RPMI7951 (cell line): ENCODE measurements at regions not wholly inside any gene's neighbourhood (a gene's known extent, or its start where the extent isn't known, plus 50 kb on each side); places are given as distances from the start of the nearest gene placed in this dataset.

ENCODE experiments used
- DNase-seq: peaks from one replicate; pipeline ENCODE4 v3.0.0-alpha.2; 2012; ENCODE audit warnings: low read depth

DNA sequence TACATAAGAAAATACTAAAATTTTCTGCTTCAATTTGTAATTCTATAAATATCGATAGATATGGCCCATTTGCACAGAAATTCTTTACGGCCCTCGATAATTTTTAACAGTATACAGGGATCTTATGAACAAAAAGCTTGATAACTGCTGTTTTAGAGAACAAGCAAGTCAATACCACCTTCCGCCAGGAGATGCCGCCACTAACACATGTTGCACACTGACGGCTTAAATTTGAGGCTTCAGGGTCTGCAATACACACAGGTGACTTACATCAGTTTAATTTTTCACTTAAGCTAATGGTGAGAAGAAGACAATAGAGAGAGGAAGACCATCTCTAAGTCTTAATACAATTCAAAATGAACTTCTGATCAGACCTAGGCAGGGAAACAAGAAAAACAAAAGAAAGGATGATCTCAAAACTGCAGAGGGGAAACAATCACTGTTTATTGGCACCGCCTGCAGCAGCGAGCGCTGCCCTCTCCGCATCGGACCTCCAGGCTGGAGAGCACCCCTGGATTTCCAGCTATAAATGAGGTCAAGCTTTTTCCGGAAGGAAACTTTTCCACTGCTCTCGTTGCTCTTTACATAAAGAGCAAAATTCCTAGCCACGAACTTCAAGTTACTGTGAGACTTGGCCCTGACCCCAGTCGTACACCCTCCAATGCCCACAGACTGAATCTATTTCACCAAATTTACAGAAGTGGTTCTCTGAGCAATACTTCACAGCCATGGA, 53.9 kb downstream of the OTOR start:
- peak; percentile 51 for DNase-seq

DNA sequence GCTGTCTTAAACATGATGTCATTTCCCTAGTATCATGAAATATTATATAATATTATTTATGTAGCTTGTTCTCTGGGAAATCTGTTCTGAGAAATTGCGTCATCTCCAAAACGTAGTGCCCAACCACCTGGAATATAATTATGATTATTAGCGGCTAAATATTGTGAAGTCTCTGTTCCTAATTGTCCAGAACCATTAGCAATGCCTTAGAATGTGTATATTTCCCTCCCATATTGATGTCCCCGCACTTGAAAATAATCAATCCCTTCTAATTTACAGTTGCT, 54.4 kb downstream of the OTOR start:
- no peak for DNase-seq

DNA sequence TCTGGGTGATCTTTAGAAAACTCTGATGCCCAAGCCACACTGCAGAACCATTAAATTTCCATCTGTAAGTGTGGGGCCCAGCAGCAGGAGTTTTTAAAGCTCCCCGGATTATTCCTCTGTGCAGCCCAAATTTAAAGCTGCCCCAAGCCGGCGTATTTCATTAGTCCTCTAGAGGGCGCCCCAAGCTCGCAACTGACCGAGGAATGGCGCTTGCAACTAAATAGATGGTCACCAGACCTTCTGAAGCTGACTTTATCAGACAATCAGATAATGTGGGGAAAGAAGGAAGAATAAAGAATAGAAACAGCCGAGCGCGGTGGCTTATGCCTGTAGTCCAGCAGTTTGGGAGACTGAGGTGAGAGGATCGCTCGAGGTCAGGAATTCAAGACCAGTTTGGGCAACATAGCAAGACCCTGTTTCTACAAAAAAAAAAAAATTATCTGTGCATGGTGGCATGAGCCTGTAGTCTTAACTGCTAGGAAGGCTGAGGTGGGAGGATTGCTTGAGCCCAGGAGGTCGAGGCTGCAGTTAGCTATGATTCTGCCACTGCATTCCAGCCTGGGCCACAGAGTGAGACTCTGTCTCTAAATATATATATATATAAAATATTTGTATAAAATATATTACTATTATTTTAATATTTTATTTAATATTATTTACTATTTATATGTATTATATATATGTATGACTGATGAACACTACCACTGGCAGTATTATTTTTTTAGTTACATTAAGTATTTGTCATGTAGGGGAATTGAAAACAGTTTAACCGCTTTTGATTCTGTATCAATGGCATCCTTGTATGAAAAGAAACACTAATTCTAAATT, 56.0 kb downstream of the OTOR start:
- DNase-seq: peak; percentile 50

DNA sequence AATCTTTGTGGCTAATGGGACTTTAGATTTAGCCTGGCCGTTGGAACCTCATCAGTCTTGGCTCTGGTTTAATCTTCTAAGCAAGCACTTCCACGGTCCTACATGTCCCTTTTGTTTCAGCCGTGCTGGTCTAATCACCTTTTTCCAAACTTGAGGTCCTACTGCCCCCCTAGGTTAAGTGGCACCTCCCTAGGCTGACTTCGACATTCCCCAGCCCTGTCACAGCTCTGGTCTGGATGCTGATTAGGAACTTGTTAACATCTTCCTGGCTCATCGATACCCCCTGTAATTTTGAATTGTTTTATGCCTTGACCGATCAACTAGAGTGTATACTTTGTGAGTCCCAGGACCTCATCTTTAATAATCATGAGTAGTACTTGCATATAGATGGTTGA, 56.6 kb downstream of the OTOR start:
- no peak for DNase-seq

DNA sequence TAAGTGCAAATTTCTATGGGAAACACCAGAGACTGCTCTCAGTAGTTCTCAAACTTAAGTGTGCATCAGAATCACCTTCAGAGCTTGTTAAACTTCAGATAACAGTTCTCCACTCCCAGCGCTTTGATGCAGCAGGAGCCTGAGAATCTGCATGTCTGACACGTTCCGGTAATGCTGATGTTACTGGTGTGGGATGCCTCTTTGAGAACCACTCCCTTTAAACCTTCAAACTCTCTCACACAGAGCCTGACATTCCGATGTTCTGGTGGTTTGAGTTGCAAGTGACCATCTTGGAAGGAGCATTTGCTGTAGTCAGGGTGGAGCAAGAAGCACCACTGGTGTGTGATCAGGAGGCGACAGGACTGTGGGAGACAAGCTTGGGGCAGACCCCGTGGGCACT, 57.9 kb downstream of the OTOR start:
- no peak for DNase-seq

DNA sequence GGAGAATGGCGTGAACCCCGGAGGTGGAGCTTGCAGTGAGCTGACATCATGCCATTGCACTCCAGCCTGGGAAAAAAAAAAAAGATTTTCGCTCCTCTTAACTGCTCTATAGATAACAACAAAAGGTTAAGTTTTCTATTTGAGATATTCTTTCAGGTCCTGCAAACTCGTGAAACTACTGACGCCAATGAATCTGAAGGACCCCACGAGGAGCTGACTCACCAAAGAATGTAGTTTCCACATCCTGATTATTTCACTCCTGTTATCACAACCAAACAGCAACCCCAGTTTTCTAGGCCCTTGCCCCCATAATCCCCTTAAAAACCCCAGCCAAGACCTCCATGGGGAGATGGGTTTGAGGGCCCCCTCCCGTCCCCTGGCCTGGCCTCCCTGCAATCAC, 58.7 kb downstream of the OTOR start:
- no peak for DNase-seq

DNA sequence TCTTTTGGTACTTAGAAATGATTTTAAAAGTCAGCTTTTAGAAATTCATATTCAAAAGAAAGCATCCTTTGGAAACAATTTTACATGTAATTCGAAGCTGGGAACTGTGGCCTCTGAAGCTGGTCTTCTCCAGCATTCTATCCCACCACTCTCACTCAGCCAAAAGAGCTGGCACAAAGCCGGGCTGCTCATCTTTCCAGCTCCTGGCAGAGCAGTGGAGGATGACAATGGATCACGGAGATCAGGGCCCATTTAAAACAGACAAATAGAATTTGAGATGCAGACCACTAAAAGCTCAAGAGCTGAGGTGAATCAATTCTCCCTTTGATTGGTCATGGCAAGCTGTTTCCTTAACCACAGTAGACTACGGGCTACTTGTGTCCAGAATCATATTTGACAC, 60.6 kb downstream of the OTOR start:
- no peak for DNase-seq

DNA sequence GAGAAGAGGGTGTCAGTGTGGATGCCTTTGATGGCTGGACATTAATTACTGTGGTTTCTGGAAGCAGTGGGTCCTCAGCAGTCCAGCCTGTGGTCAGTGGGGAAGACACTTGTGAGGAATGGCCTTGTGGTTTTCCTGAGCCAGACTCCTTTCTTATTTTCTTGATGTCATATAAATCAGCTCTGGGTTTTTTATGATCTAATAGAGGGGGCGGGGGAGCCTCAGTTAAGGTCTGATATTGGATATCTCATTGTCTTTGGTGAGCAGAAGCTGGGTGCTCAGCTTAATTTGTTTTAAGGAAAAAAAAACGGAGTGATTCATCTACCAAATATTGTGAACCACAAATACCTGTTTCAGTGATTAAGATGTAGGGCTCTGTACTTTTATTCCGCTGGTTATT, 62.1 kb downstream of the OTOR start:
- no peak for DNase-seq

DNA sequence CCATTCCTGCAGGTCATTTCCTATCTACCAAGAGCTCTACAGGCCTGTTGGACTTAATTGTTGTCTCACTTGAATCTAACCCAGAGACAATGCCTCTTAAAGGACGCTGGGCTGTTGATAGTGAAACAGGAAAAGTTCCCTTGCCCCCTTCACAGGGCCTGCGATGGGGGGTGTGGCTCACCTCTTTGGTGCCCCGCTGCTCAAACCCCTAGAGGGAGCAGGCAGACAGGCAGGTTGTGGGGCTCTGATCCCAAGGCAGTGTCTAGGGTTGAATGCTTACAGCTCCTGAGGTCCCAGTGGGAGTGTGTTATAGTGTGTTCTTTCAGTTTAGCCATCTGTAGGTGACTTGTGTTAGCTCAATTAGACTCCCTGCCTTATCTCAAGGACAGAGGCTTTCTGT, 68.0 kb downstream of the OTOR start:
- no peak for DNase-seq

DNA sequence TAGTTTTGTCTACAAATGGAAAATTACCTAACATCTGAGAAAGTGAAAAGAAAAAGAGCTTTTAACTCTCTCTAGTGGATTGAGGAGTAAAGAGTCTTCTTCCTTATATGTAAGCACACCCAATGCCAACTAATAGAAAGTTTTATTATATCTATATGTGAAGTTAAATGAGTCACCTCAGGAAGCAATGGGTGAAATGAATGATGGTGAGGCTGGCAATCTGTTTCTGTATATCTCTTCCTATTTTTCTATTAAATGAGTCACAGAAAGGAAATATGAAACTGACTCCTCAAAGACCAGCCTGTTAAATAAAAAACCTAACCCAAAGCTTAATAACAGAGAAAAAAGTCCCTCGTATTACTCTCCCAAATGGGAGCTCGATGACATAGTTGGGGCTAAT, 71.3 kb downstream of the OTOR start:
- DNase-seq: no peak

DNA sequence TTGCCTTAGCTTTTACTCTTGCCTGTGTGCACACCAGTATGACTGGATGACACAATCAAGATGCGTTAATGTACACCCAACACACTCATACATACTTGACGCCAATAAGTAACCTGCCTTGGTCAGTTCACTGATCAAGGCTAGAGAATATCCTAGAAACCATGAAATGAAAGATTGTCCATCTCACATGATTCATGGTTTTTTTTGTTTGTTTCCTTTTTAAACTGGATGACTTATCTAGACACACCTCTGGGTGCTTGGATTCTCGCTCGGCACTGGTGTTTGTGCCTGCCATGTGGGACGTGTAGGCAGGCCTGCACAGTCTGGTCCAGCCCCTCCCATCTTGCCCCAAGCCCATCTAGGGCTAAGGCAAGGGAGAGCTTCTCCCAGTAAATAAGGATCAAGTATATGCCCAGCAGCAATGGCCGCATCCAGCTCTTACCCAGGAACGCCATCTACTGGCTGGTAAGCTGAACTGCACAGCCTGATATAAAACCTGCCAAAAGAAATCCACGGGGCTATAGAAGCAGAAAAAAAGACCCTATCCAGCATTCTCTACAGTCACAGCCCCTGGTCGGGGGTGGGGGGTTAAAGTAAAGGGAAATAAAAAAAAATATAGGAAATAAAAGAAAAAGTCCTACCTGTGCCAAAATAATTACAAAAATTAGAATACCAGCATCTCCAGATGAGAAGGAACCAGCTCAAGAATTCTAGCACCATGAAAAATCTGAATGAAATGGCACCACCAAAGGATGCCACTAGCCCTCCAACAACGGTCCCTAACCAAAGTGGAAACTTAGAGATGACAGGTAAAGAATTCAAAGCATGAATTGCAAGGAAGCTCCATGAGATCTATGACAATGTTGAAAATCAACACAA, 73.3 kb downstream of the OTOR start:
- peak; percentile 45 for DNase-seq

DNA sequence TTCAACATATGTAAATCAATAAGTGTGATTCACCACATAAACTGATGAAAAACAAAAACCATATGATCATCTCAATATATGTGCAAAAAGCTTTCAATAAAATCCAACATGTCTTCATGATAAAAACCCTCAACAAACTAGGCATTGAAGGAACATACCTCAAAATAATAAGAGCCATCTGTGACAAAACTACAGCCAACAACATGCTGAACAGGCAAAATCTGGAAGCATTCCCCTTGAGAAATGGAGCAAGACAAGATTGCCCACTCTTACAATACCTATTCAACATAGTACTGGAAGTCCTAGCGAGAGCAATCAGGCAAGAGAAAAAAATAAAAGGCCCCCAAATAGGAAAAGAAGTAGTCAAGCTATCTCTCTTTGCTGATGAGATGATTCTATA, 76.5 kb downstream of the OTOR start:
- no peak for DNase-seq

DNA sequence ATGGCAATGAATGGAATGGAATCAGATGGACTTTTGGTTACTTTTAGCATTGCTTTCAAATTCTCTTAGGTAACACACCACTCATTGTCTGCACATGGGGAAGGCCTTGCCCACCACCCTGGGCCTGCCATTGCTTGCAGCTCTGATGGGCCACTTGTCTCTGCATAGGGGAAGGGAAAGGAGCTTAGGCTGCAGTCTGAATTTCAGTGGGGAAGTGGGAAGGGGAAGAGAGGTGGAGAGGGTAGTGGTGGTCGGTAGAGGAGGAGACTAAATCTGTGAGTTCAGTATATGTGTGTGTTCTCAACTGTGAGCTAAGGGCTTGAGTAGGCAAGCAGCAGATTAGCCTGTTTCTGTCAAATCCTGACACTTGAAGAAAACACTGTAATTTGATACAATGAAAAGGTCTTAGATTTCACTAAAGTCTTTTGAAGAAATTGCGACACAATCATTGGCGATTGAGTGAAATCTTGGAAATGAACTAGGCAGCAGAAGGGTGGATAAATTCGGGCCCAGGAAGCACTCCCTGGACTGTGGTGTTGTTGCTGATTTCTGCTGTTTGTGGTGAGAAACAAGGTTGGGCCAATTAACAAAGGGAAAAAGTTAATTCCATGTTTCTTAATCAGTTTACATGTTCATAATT, 80.6 kb downstream of the OTOR start:
- no peak for DNase-seq

DNA sequence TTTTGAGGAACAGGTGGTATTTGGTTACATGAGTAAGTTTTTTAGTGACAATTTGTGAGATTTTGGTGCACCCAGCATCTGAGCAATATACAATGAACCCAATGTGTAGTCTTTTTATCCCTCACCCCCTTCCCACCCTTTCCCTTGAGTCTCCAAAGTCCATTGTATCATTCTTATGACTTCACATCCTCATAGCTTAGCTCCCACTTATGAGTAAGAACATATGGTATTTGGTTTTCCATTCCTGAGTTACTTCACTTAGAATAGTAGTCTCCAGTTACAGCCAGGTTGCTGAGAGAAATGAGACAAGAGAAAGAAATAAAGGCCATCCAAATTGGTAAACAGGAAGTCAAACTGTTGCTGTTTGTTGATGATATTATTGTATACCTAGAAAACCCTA, 87.5 kb downstream of the OTOR start:
- DNase-seq: peak; percentile 27

DNA sequence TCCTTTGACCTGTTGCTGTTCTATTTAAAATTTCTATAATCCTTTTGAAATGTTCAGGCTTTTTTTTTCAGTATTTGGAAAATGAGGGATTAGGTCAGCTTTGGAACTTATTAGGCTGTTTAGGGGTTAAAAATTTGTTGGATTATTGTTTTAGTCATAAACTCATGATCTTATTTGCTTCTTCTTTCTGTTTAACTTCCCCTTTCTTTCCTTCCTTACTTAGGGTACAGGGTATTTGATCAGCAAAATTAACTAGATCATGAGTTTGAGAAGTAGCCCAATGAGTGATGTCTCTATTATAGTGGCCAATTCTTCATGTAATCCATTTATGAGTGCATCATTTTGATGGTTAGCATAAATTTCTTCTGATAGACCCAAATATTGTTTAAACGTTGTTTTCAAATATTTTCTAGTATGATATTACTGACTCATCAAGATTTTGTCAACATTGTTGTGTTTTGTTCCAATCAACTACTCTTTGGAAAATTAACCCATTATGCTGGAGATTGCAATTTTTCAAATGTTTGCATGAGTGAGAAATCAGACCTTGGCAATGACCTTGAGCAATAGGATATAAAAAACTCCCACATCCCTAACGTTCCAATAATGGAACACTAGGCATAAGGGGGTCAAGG, 94.4 kb downstream of the OTOR start:
- no peak for DNase-seq

DNA sequence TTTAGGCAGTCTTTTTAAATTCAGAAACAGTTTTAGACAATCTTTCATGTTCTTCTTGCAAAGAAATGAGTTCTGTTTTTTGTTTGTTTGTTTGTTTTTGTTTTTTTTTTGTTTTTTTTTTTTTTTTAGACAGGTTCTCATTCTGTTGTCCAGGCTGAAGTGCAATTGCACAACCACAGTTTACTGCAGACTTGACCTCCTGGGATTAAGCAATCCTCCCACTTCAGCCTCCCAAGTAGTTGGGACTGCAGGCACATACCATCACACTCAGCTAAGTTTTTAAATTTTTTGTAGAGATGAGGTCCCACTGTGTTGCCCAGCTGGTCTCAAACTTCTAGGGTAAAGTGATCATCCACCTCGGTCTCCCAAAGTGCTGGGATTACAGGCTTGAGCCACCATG, 96.2 kb downstream of the OTOR start:
- no peak for DNase-seq

DNA sequence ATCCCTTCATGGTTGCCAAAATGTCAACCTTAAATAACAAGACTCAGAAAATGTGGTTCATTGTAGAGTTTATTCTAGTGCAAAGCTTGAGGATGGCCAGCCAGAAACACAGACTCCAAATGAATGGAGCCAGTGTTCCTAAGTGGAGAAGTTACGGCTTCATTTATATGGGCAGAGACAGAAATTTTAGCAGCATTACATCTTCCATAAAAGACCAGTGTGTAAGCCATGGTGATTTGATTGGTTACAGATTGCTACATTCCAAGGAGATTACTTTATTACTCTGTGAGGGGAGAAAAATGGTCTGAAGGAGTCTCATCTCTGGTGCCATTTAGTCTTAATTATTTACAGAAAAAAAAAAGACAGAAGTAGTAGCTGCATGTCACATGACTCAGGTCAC, 97.8 kb downstream of the OTOR start:
- peak; percentile 63 for DNase-seq

DNA sequence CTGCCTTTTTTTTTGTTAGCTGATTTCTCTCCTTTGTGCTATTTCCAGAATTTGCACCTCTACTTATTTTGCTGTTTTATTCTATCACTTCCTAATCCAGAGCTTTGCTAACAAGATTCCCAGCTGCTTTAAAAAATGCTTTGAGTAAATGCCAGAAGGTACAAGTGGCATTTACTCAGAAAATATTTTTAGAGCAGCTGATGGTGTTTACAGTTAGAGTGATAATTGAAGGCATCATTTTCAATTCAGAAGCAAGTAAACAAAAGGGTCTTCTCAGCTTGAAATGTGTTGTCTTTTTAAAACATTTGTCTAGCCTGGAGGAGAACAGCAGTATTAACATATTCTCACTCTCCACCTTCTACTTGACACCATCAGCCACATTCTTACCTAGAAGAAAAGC, 99.9 kb downstream of the OTOR start:
- DNase-seq: no peak

DNA sequence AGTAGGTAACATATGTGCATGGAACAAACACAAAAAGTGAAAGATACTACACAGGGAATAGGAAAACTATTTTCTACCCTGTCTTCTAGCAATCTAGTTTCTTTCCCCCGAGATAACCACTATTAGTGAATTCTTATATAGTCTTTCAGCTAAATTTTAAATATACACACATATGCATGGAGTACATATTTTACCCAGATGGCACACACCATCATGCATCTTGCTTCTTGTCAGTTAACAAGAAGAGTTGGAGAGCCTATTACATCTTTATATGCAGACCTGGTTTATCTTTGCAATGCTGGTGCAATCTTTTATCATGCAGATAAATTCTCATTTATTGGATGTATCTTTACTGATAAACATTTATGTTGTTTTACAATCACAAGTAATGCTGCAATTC, 100.4 kb downstream of the OTOR start:
- DNase-seq: no peak

DNA sequence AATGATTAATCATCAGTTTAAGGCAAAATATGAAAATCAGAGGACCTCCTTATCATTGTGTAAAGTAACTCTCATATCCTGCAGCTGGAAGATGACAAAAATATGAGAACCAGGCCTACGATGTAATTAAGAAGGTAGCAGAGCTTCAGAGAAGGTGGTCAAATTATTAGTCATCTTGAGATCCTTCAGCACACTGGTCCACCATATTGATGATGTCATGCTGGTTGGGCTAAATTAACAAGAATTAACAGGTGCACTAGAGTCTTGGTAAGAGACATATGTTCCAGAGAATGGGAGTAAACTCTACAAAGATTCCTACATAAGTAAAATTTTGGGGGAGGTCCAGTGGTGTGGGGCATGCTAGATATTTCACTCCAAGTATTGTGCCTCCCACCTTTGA, 112.8 kb downstream of the OTOR start:
- DNase-seq: no peak

DNA sequence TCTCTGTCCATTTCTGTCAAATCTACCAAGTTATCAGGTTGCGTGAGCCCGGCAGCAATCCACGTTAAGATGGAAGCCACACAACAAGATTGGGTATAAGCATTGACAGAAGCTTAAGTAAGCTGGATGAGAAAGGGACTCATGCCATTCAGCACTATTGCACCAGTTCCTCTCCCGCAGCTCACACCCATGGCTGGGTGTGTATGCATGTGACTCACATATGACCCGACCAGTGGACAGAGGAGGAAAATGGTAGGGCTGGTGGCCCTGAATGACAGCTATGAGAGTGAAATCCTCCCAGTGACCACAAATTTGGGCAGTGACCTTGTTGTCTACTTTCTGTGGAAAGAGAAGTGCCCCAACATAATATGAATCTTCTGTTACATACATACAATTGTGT, 113.5 kb downstream of the OTOR start:
- no peak for DNase-seq

DNA sequence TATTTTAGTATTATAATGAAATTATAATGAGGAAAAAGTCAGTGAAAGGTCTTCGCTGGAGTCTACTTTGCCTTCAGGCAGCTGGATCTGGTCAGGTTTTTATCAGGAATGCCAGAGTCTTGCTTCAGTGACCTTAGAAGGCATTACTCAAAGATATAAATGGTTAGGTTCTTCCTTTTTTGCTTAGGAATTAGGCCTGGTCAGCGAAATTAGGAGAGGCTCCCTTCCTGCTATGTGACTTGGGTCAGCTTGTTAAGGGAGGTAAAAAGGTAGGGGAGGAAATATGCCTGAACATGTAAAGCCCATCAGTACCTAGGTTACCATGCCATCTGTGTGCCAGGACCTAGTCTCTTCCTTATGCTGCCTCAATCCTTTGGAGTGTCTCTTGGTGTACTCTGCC, 115.1 kb downstream of the OTOR start:
- DNase-seq: no peak
